HG03460 (cell line): ENCODE measurements at regions not wholly inside any gene's neighbourhood (a gene's known extent, or its start where the extent isn't known, plus 50 kb on each side); places are given as distances from the start of the nearest gene placed in this dataset.

Experiments used
- ATAC-seq: cut with Tn5 transposase; IDR thresholded peaks from one replicate; pipeline ENCODE4 v1.9.1; 2021; ENCODE audit not compliant: unreplicated experiment

DNA sequence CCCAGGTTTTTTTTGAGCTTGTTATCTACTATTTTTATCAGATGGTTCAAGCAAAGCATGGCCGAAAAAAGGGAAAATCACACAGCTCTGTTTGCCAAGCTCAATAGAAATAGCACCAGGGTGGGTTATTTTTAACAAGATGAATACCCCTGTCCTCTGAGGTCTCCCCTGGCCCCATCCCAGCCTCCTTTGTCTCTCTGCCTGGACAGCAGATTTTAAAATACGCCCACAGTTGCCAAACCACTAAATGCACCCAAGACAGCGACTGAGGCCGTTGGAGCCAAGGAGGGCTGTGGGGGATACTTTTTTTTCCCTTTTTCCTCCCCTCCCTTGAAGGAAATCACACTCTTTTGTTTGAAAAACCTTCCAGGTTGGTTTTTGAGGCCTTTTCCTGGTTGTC, 106.6 kb downstream of the VEGFA start:
- no peak for ATAC-seq

DNA sequence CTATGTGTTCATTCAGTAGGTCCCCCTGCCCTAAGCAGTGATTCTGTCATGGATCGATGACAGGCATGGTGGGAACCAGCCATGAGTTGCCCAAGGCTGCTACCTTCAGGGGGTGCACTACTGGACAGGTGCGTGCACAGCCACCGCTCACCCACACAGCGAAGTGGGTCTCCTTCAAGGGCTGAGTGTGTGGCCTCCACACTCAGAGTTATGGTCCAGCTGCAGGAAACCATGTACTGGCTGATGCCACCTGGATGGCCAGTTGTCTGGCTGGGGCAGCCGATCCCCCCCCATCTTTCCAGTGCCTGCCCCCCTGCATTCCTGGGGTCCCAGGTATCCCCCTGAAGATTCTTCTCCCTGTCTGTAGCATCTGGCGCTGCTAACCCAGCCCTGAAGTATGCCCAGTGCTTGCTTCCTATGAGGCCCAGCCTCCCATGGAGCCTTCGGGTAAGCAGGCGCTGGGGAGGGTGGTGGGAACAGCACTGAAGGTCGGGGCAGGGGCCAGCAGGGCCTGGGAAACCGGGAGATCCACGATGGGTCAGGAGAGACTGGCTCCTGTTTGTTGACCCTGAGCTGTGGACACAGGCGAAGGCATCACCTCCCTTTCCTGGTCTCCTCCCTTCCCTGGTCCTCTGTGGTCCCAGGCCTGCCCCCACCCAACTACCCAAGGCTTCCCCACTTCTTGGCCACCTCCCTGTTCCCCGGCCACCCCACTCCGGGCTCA, 106.0 kb downstream of the VEGFA start:
- no peak for ATAC-seq

- no peak for ATAC-seq
Measured at GRCh38 chr6:43874814-43875590, 105.0 kb downstream of the VEGFA start.

GRCh38 chr6:43873806-43874714, 104.0 kb downstream of the VEGFA start:
- ATAC-seq, result no peak

DNA sequence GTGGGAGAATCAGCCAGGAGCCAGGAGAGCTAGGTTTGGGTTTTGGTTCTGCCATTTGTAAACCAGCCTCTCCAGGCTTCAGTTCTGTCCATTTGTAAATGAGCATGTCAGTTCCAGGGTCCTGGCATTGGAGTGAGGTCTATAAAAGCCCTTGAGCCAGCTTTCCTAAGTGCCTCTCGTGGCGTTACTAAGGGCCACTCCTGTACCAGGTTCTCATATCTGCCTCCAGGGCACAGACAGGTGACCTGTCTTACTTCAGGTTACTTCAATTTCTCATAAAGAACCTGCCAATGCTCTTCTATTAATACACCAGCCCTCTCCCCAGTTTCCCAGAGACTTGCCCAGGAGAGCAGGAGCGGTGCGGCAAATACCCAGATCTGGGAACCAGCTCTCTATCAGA, 101.9 kb downstream of the VEGFA start:
- no peak for ATAC-seq

DNA sequence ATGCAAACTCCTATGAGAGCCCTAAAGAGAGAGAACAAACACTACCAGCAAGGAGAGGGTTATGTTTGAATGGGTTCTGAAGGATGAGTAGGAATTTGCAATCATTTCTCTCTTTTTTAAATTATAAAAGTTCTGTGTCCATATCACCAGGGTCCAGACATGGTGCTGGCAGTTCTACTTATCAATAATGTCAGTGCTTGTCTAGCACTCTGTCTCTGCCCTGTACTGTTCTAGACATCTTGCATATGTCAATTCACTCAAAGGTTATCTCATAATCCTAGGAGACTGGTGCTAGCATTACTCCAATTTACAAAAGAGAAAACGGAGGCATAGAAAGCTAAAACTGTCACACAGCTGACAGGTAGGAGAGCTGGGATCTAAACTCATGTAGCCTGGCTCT, 101.3 kb downstream of the VEGFA start:
- no peak for ATAC-seq

DNA sequence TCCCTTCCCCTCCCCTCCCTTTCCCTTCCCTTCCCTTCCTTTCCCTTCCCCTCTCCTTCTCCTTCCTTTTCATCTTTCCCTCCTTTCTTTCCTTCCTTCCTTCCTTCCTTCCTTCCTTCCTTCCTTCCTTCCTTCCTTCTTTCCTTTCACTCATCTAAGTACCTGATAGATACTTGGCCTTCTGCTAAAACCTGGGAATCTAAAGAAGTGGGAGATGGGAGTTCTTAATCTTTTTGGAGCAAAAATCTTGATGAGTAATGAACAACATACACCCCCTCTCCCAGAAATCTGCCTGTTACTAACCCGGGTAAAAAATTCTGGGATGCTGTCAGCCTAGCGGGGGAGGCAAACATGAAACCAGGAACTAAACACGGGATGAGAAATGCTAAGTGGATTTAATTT, 100.7 kb downstream of the VEGFA start:
- no peak for ATAC-seq

DNA sequence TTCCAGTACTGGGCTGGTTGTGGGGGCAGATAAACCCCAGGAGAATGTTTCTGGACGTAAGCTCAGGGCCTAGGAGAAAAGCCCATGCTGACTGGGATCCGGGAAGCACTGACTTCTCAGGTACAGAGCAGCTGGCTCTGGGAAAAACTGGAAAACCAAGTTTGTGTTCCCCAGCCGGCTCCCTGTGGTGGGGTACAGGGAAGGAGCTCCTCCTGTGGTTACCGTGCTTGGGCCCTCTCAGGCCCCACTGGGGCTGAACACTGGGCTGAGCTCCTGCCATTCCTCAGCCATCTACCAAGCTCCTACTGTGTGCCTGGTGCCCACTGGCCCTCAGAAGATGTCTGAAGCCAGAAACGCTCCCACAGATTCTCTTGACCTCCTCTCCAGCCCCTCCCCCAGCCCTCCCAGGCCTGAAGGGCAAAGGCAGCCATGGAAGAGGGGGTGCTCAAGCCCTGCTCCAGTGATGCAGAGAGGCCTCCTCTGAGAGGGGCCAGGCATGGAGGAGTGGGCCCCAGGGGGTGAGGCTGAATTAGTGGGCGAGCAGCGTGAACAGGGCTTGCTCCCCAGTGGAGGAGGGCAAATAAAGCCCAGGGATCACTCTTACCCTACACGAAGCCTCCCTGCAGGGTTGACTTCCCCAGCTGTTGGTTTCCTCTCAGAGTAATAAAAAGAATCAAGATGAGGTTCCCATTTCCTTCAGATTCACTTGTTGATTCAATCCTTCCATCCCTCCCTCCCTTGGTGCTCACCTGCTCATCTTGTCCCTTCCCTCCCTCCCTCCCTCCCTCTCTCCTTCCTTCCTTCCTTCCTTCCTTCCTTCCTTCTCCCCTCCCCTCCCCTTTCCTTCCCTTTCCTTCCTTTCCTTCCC, 100.0 kb downstream of the VEGFA start:
- ATAC-seq, result no peak

- no peak for ATAC-seq
Measured at GRCh38 chr6:43869079-43869710, 99.2 kb downstream of the VEGFA start.

DNA sequence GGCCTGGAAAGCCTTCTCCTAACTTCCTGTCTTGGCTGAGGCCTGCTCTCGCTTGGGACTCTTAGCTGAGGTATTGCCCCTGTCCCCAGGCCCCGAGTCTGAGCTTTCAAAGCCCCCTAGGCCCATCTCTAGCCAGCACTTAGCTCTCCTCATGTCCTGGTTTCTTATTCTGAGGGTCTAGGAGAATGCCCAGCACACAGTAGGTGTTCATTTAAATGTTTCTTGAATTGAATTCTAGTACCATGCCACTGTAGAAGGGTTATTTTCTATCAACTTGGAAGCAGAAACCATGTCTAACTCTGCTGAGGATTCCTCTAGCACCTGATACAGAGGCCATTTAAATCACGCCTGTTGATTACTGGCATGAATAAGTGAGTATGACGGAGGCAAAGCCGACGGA, 98.5 kb downstream of the VEGFA start:
- no peak for ATAC-seq

- ATAC-seq, result no peak
Measured at GRCh38 chr6:43867996-43868395, 98.0 kb downstream of the VEGFA start.

- no peak for ATAC-seq
Measured at GRCh38 chr6:43867246-43867645, 97.2 kb downstream of the VEGFA start.

DNA sequence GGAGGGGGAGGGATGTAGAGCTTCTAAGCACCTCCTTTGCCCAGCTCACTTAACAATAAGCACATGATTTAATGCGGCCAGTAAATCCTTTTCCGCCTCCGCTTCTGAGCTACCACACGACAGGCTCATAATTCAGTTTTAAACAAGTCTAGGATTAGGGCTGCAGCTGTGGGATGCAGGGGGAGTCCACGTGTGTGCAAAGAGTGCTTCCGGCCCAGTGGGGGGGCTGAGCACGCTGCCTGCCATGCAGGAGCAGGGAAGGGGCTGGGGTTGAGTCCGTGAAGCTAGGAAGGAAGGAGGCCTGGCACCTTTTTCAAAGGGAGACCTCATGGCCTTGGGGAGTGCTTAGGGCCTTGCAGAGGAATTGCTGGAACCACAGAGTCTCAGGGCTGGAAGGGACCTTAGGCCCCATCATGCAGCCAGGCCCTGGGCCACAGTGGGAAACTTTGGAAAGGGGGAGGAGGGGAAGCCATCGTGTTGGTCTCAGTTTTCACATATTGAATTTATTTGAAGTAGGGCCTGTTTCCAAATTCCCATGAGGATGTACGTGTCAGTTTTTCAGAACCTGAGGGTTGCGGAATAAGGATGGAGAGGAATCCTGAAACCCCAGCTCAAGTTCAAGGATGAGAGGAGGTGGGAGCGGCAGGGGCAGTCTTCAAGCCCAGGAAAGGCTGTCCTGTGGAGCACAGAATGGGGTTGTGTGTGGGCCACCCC, 96.1 kb downstream of the VEGFA start:
- no peak for ATAC-seq

- ATAC-seq, result no peak
Measured at GRCh38 chr6:43865086-43865485, 95.1 kb downstream of the VEGFA start.

- no peak for ATAC-seq
Measured at GRCh38 chr6:43862925-43863324, 92.9 kb downstream of the VEGFA start.

GRCh38 chr6:43861212-43861894, 91.3 kb downstream of the VEGFA start:
- no peak for ATAC-seq

DNA sequence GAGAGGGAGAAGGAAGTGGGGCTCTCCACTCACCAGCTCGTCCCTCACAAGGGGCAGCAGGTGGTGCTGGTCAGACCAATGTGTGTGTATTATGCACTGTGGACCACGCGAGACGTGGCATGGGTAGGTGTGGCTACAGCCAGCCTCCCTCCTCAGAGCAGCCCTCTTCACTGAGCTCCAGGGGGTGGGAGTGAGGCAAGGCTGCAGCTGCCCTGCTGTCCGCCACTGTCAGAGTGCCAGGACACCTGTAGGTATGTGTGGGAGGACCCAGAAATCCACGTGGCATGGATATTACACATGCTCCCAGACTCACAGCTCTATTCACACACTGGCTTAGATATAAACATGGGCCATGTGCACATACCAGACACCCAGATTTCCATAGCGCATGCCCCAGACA, 90.3 kb downstream of the VEGFA start:
- no peak for ATAC-seq

DNA sequence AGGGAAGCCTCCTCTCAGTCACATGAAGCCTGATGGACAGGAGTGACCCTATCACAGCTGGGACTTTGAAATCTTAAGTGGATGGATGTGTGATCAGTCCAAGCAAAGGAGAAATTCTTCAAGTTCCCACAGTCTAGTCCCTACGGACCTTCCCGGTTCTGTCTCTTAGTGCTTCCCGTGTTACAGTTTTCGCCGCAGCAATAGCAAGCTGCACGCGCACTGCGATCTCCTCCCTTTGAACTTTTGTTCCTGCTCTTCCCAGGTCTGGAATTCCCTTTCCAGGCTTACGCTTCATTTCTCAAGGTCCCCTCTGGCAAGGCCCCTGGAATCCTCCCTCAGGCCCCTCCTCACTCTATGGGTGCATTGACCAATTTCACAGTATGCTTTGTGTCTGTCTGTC, 89.2 kb downstream of the VEGFA start:
- ATAC-seq, result no peak
